H1 (cell line): ENCODE measurements at regions not wholly inside any gene's neighbourhood (a gene's known extent, or its start where the extent isn't known, plus 50 kb on each side); places are given as distances from the start of the nearest gene placed in this dataset.

Source experiments
- CTCF ChIA-PET: fragments of 300-600 bp; sonication (Branson Sonifier 250); formaldehyde crosslinking; loops from one replicate; lab custom pipeline; 2021; ENCODE audit not compliant: partially characterized antibody; lab: Charles Lee
- POLR2A ChIA-PET: fragments of 300-600 bp; sonication (Branson Sonifier 250); formaldehyde crosslinking; loops from one replicate; lab custom pipeline; 2021; ENCODE audit warnings: inconsistent platforms; ENCODE audit not compliant: partially characterized antibody; lab: Charles Lee
- DNase-seq, 2 experiments: peaks; one replicate each; pipeline versions ENCODE4 v3.0.0 to v3.0.0-alpha.2; 2010 to 2022; ENCODE audit warnings: low spot score in 2 of 2, low read depth in 1 of 2, mixed read lengths in 1 of 2
- FAIRE-seq: peaks from 2 replicates; lab custom pipeline; 2011; peaks lifted over from hg19 to GRCh38; lab: Jason Lieb, UNC
- H2AFZ ChIP-seq: 2 replicates; pipeline ENCODE4 v1.8.1; 2012; ENCODE audit warnings: low read length, inconsistent platforms
- H2AK5ac ChIP-seq: 2 replicates; pipeline ENCODE4 v1.6.1; 2013; ENCODE audit warnings: low read depth, low read length
- H2BK120ac ChIP-seq: replicated peaks from 2 replicates; pipeline ENCODE3; 2013; ENCODE audit warnings: low read depth, low read length, inconsistent platforms
- H2BK12ac ChIP-seq: 2 replicates; pipeline ENCODE4 v1.6.1; 2013; ENCODE audit warnings: low read depth, low read length
- H2BK15ac ChIP-seq: 2 replicates; pipeline ENCODE4 v1.6.1; 2013; ENCODE audit warnings: low read length
- H2BK20ac ChIP-seq: 2 replicates; pipeline ENCODE4 v1.6.1; 2013; ENCODE audit warnings: low read length
- H2BK5ac ChIP-seq: 2 replicates; pipeline ENCODE4 v1.6.1; 2013; ENCODE audit warnings: low read depth, low read length
- H3K14ac ChIP-seq: 2 replicates; pipeline ENCODE4 v1.6.1; 2013; ENCODE audit warnings: inconsistent platforms; ENCODE audit not compliant: insufficient read length
- H3K18ac ChIP-seq: 2 replicates; pipeline ENCODE4 v1.6.1; 2013; ENCODE audit warnings: low read length; ENCODE audit errors: extremely low read depth
- H3K23ac ChIP-seq: 2 replicates; pipeline ENCODE4 v1.6.1; 2013; ENCODE audit warnings: inconsistent platforms; ENCODE audit not compliant: insufficient read length
- H3K23me2 ChIP-seq: 2 replicates; pipeline ENCODE4 v1.6.1; 2013; ENCODE audit warnings: low read depth, low read length
- H3K27ac ChIP-seq: 2 replicates; pipeline ENCODE4 v1.6.1; 2011; ENCODE audit warnings: low read depth, low read length, inconsistent platforms
- H3K27me3 ChIP-seq, 4 experiments: replicated peaks in 1 of 4; 1 replicate in 1 of 4; 2 replicates in 3 of 4; pipeline versions ENCODE4 v1.6.1 to v1.8.1; 2011 to 2013; ENCODE audit warnings: low read length in 3 of 4, mild to moderate bottlenecking in 3 of 4, inconsistent platforms in 2 of 4, mixed read lengths in 2 of 4, moderate library complexity in 1 of 4; ENCODE audit not compliant: control insufficient read depth in 3 of 4, insufficient read depth in 3 of 4; ENCODE audit errors: extremely low read depth in 1 of 4
- H3K36me3 ChIP-seq, 4 experiments: 2 replicates each; pipeline versions ENCODE4 v1.6.1 to v1.8.1; 2011 to 2013; ENCODE audit warnings: mild to moderate bottlenecking in 4 of 4, low read length in 3 of 4, moderate library complexity in 2 of 4, control low read depth in 1 of 4, inconsistent platforms in 1 of 4; ENCODE audit not compliant: insufficient read depth in 4 of 4, control insufficient read depth in 2 of 4
- H3K4ac ChIP-seq: replicated peaks from 2 replicates; pipeline ENCODE3; 2013; ENCODE audit warnings: low read length, low read depth, mixed read lengths, inconsistent platforms; ENCODE audit not compliant: insufficient read length
- H3K4me1 ChIP-seq, 4 experiments: replicated peaks in 1 of 4; 1 replicate in 1 of 4; 2 replicates in 3 of 4; pipeline versions ENCODE4 v1.6.1 to v1.8.1; 2011 to 2013; ENCODE audit warnings: low read length in 3 of 4, inconsistent platforms in 2 of 4, mixed read lengths in 1 of 4; ENCODE audit not compliant: insufficient read depth in 4 of 4, control insufficient read depth in 3 of 4
- H3K4me2 ChIP-seq, 2 experiments: 2 replicates each; pipeline versions ENCODE4 v1.6.1 to v1.8.1; 2011 to 2013; ENCODE audit warnings: low read depth in 2 of 2, low read length in 2 of 2, control low read depth in 1 of 2, inconsistent platforms in 1 of 2, mild to moderate bottlenecking in 1 of 2; ENCODE audit not compliant: insufficient read depth in 1 of 2
- H3K4me3 ChIP-seq, 4 experiments: fragments of 200-600, 300-600 bp in 1 of 4; sonication (generic), shearing (Covaris generic), sonication (Bioruptor Twin) in 1 of 4; 2 replicates each; pipeline versions ENCODE4 v1.5.1 to v1.8.1; 2011 to 2016; ENCODE audit warnings: low read length in 4 of 4, low read depth in 3 of 4, control low read depth in 2 of 4, inconsistent platforms in 2 of 4, mild to moderate bottlenecking in 2 of 4, mixed read lengths in 1 of 4, moderate library complexity in 1 of 4; ENCODE audit not compliant: insufficient read depth in 2 of 4; ENCODE audit errors: extremely low read depth in 1 of 4
- H3K56ac ChIP-seq: replicated peaks from 2 replicates; pipeline ENCODE3; 2013; ENCODE audit warnings: low read depth, mild to moderate bottlenecking, mixed read lengths, low read length, inconsistent platforms; ENCODE audit not compliant: insufficient read length
- H3K79me1 ChIP-seq: 2 replicates; pipeline ENCODE4 v1.6.1; 2013; ENCODE audit warnings: low read depth, low read length, control low read depth
- H3K79me2 ChIP-seq, 2 experiments: 2 replicates each; pipeline versions ENCODE4 v1.6.1 to v1.8.1; 2012 to 2013; ENCODE audit warnings: low read length in 2 of 2, mild to moderate bottlenecking in 2 of 2, inconsistent platforms in 1 of 2; ENCODE audit not compliant: insufficient read depth in 2 of 2, control insufficient read depth in 1 of 2
- H3K9ac ChIP-seq, 4 experiments: replicated peaks in 1 of 4; 1 replicate in 1 of 4; 2 replicates in 3 of 4; pipeline versions ENCODE4 v1.6.1 to v1.8.1; 2011 to 2013; ENCODE audit warnings: low read depth in 3 of 4, low read length in 3 of 4, control low read depth in 2 of 4, mild to moderate bottlenecking in 2 of 4, moderate library complexity in 2 of 4, inconsistent platforms in 1 of 4; ENCODE audit errors: extremely low read depth in 1 of 4
- H3K9me3 ChIP-seq, 2 experiments: 2 replicates each; pipeline versions ENCODE4 v1.6.1 to v1.8.1; 2012 to 2013; ENCODE audit warnings: mild to moderate bottlenecking in 2 of 2, moderate library complexity in 2 of 2, control low read depth in 1 of 2, inconsistent platforms in 1 of 2, low read depth in 1 of 2, low read length in 1 of 2, mixed read lengths in 1 of 2; ENCODE audit not compliant: insufficient read depth in 2 of 2
- H4K20me1 ChIP-seq, 2 experiments: replicated peaks in 1 of 2; 2 replicates each; pipeline versions ENCODE3 to v1.8.1; 2011 to 2013; ENCODE audit warnings: inconsistent platforms in 2 of 2, low read length in 2 of 2, mild to moderate bottlenecking in 1 of 2; ENCODE audit not compliant: insufficient read depth in 2 of 2, control insufficient read depth in 1 of 2
- H4K5ac ChIP-seq: 2 replicates; pipeline ENCODE4 v1.6.1; 2013; ENCODE audit warnings: low read length, low read depth, mixed read lengths, inconsistent platforms; ENCODE audit not compliant: insufficient read length
- H4K8ac ChIP-seq: 2 replicates; pipeline ENCODE4 v1.8.0; 2013; ENCODE audit warnings: mild to moderate bottlenecking, moderate library complexity, low read length, inconsistent platforms; ENCODE audit not compliant: insufficient read depth; ENCODE audit errors: extremely low read depth
- H4K91ac ChIP-seq: replicated peaks from 2 replicates; pipeline ENCODE3; 2013; ENCODE audit warnings: low read length, mixed read lengths, inconsistent platforms; ENCODE audit not compliant: insufficient read length
- CBX8 ChIP-seq: fragments of 300-800, 300-1000 bp; sonication (generic); IDR thresholded peaks from 2 replicates; pipeline ENCODE4 v1.7.1; 2016; ENCODE audit warnings: low read depth, low read length, borderline replicate concordance
- JUN ChIP-seq: IDR thresholded peaks from 2 replicates; pipeline ENCODE4 v1.6.1; 2011; ENCODE audit warnings: low read depth, mild to moderate bottlenecking, improper control_type of control experiment, low read length
- KDM5A ChIP-seq: fragments of 200-600 bp; IDR thresholded peaks from 2 replicates; pipeline ENCODE4 v1.7.1; 2012; ENCODE audit warnings: mild to moderate bottlenecking, low read length, inconsistent platforms, mixed read lengths
- RFX5 ChIP-seq: IDR thresholded peaks from 2 replicates; pipeline ENCODE4 v1.6.1; 2011; ENCODE audit warnings: low read depth, low read length, improper control_type of control experiment, borderline replicate concordance
- SAP30 ChIP-seq: fragments of 300-600 bp; sonication (generic); IDR thresholded peaks from 2 replicates; pipeline ENCODE4 v1.7.1; 2012; ENCODE audit warnings: low read length, moderate library complexity, mild to moderate bottlenecking, inconsistent platforms; ENCODE audit not compliant: insufficient read depth, insufficient replicate concordance
- SP1 ChIP-seq: IDR thresholded peaks from 2 replicates; pipeline ENCODE4 v1.6.1; 2011; ENCODE audit warnings: low read depth, low read length
- SP4 ChIP-seq: IDR thresholded peaks from 2 replicates; pipeline ENCODE4 v1.6.1; 2012; ENCODE audit warnings: low read length, inconsistent platforms
- YY1 ChIP-seq: IDR thresholded peaks from 2 replicates; pipeline ENCODE4 v1.6.1; 2011; ENCODE audit warnings: low read depth, mild to moderate bottlenecking, low read length
- ZNF274 ChIP-seq: IDR thresholded peaks from 2 replicates; pipeline ENCODE4 v1.7.0; 2012; ENCODE audit warnings: low read length, borderline replicate concordance; ENCODE audit errors: extremely low read depth
- WGBS, 2 experiments: shearing (Covaris generic) in 1 of 2; methylation state at CpG; one replicate each; pipeline versions ENCODE4 v1.1.6 to v1.1.7; 2013 to 2015; ENCODE audit warnings: low lambda C conversion rate in 2 of 2, mixed read lengths in 2 of 2, inconsistent platforms in 1 of 2, low coverage in 1 of 2, missing lambda C conversion rate in 1 of 2; ENCODE audit not compliant: insufficient replicate concordance in 2 of 2, insufficient coverage in 1 of 2, insufficient read length in 1 of 2; ENCODE audit errors: extremely low coverage in 1 of 2, missing lambda C conversion rate in 1 of 2; 5-methylcytosine and 5-hydroxymethylcytosine counted together

- Histone ChIP-seq H2AK5ac (no peak overlapping the region), H3K79me1 (no peaks in the 10 kb centered on the region), H4K20me1 (no peaks in the 10 kb centered on the region), H3K27ac (no peak overlapping the region), H3K27me3 (no peaks in the 10 kb centered on the region), H2BK12ac (no peak overlapping the region), H3K23ac (no peak overlapping the region), H4K8ac (no peak overlapping the region), H3K56ac (no peak overlapping the region), H3K36me3 (no peaks in the 10 kb centered on the region), H2BK120ac (no peak overlapping the region), H3K14ac (no peak overlapping the region), H3K9me3 (no peaks in the 10 kb centered on the region), H2BK5ac (no peak overlapping the region), H3K79me2 (no peaks in the 10 kb centered on the region), H3K23me2 (no peaks in the 10 kb centered on the region), H2AFZ (no peak overlapping the region), H4K91ac (no peak overlapping the region), H3K4ac (no peak overlapping the region), H3K9ac (no peak overlapping the region), H3K18ac (no peak overlapping the region), H2BK15ac (no peak overlapping the region), H3K4me3 (no peak overlapping the region), H4K5ac (no peak overlapping the region), H3K4me1 (no peaks in the 10 kb centered on the region), H2BK20ac (no peak overlapping the region), H3K4me2 (no peak overlapping the region)
- no peak for TF ChIP-seq JUN
- no peak for TF ChIP-seq SAP30
- TF ChIP-seq CBX8 = no peak
- TF ChIP-seq KDM5A = no peak
- no peak for TF ChIP-seq ZNF274
- TF ChIP-seq SP1 = no peak
- TF ChIP-seq YY1 = no peak
- no peak for TF ChIP-seq RFX5
- no peak for TF ChIP-seq SP4
- DNase-seq (no peak), FAIRE-seq (no peak)
- 90% methylated on average over 4 of the region's 4 CpGs; no CpG with 5 or more reads in 1 of the 2 experiments for WGBS, 2 experiments
- POLR2A ChIA-PET = no interaction called here
- CTCF ChIA-PET = interaction anchor here (0.7 to 1.2 kb wide), 2 partner anchors 29 to 831 kb away, joined by 3 read pairs; no protein-coding TSS in a partner anchor
Observed at GRCh38 chr6:88544986-88545612, 379.0 kb upstream of the CNR1 start.
